HUES48 (cell line): ENCODE measurements at regions not wholly inside any gene's neighbourhood (a gene's known extent, or its start where the extent isn't known, plus 50 kb on each side); places are given as distances from the start of the nearest gene placed in this dataset.
"Not testable (repeated sequence)": the region's sequence is repeated elsewhere in the genome, so short reads cannot be mapped to it uniquely, and the experiment has no call there.

Source experiments
- H3K27ac ChIP-seq: one replicate; pipeline ENCODE4 v1.7.0; 2013; ENCODE audit warnings: low read depth, low read length, inconsistent platforms
- H3K27me3 ChIP-seq: 2 replicates; pipeline ENCODE4 v1.6.1; 2013; ENCODE audit warnings: mild to moderate bottlenecking, low read length; ENCODE audit not compliant: control insufficient read depth, insufficient read depth
- H3K36me3 ChIP-seq: 2 replicates; pipeline ENCODE4 v1.6.1; 2013; ENCODE audit warnings: low read length; ENCODE audit not compliant: control insufficient read depth, insufficient read depth
- H3K4me1 ChIP-seq: 2 replicates; pipeline ENCODE4 v1.6.1; 2013; ENCODE audit warnings: mild to moderate bottlenecking, low read length; ENCODE audit not compliant: control insufficient read depth, insufficient read depth
- H3K4me3 ChIP-seq: 2 replicates; pipeline ENCODE4 v1.5.1; 2013; ENCODE audit warnings: mild to moderate bottlenecking, low read depth, low read length
- H3K9ac ChIP-seq: 2 replicates; pipeline ENCODE4 v1.6.1; 2013; ENCODE audit warnings: mild to moderate bottlenecking, low read depth, low read length, moderate library complexity
- H3K9me3 ChIP-seq: 2 replicates; pipeline ENCODE4 v1.6.1; 2013; ENCODE audit warnings: low read length; ENCODE audit not compliant: control insufficient read depth, insufficient read depth

- Histone ChIP-seq H3K27me3 (no peaks in the 10 kb centered on the region), H3K9ac (no peak overlapping the region), H3K36me3 (no peaks in the 10 kb centered on the region), H3K27ac (no peak overlapping the region), H3K4me3 (no peak overlapping the region), H3K4me1 (no peaks in the 10 kb centered on the region), H3K9me3 (peaks cover 4% of the 10 kb centered on the region; the same call in 1 of the 2 replicates)
These were observed 777.6 kb upstream of the HS3ST5 start for GRCh38 chr6:115120391-115120790.

- no peak overlapping the region for H3K4me3 ChIP-seq
- H3K9ac ChIP-seq: no peak overlapping the region
- H3K4me1 ChIP-seq: peaks cover 4% of the 10 kb centered on the region; the same call in 1 of the 2 replicates
- H3K9me3 ChIP-seq: no peaks in the 10 kb centered on the region
- no peak overlapping the region for H3K27ac ChIP-seq
- no peaks in the 10 kb centered on the region for H3K27me3 ChIP-seq
- no peaks in the 10 kb centered on the region for H3K36me3 ChIP-seq
These were observed 748.6 kb upstream of the HS3ST5 start for GRCh38 chr6:115091461-115091860.

- no peak overlapping the region for H3K9ac ChIP-seq
These were observed 735.7 kb upstream of the HS3ST5 start for GRCh38 chr6:115078555-115078954.

GRCh38 chr6:115071962-115072361 is 729.1 kb upstream of the HS3ST5 start:
- H3K27me3 ChIP-seq: no peaks in the 10 kb centered on the region
- H3K4me3 ChIP-seq: no peak overlapping the region
- H3K9me3 ChIP-seq: peaks cover 11% of the 10 kb centered on the region
- H3K36me3 ChIP-seq: no peaks in the 10 kb centered on the region
- no peak overlapping the region for H3K27ac ChIP-seq
- H3K9ac ChIP-seq: no peak overlapping the region
- no peaks in the 10 kb centered on the region for H3K4me1 ChIP-seq

More at GRCh38 chr6:115078555-115078954, 735.7 kb upstream of the HS3ST5 start:
- Histone ChIP-seq H3K27ac (no peak overlapping the region), H3K27me3 (no peaks in the 10 kb centered on the region), H3K4me3 (no peak overlapping the region), H3K36me3 (no peaks in the 10 kb centered on the region), H3K9me3 (no peaks in the 10 kb centered on the region), H3K4me1 (no peaks in the 10 kb centered on the region)

GRCh38 chr6:115067690-115068447 is 725.0 kb upstream of the HS3ST5 start:
- Histone ChIP-seq H3K36me3 (no peaks in the 10 kb centered on the region), H3K27me3 (no peaks in the 10 kb centered on the region), H3K4me1 (no peaks in the 10 kb centered on the region), H3K4me3 (no peak overlapping the region), H3K9ac (no peak overlapping the region), H3K9me3 (peaks cover 11% of the 10 kb centered on the region), H3K27ac (no peak overlapping the region)

- Histone ChIP-seq H3K27ac (no peak overlapping the region), H3K9me3 (no peaks in the 10 kb centered on the region), H3K4me3 (no peak overlapping the region), H3K4me1 (no peaks in the 10 kb centered on the region), H3K27me3 (no peaks in the 10 kb centered on the region), H3K36me3 (no peaks in the 10 kb centered on the region), H3K9ac (no peak overlapping the region)
These were observed 721.9 kb upstream of the HS3ST5 start for GRCh38 chr6:115064680-115065079.

GRCh38 chr6:115060581-115060980 is 717.8 kb upstream of the HS3ST5 start:
- H3K36me3 ChIP-seq: no peaks in the 10 kb centered on the region
- no peaks in the 10 kb centered on the region for H3K4me1 ChIP-seq
- no peak overlapping the region for H3K27ac ChIP-seq
- no peak overlapping the region for H3K9ac ChIP-seq
- H3K27me3 ChIP-seq: peaks cover 6% of the 10 kb centered on the region; the same call in 1 of the 2 replicates
- H3K9me3 ChIP-seq: no peaks in the 10 kb centered on the region
- no peak overlapping the region for H3K4me3 ChIP-seq

GRCh38 chr6:115058414-115059211 is 715.8 kb upstream of the HS3ST5 start:
- Histone ChIP-seq H3K27me3 (peaks cover 23% of the 10 kb centered on the region), H3K36me3 (no peaks in the 10 kb centered on the region), H3K9ac (no peak overlapping the region), H3K27ac (no peak overlapping the region), H3K4me3 (no peak overlapping the region), H3K9me3 (no peaks in the 10 kb centered on the region), H3K4me1 (peaks cover 8% of the 10 kb centered on the region)

- Histone ChIP-seq H3K9me3 (no peaks in the 10 kb centered on the region), H3K27me3 (peaks cover 29% of the 10 kb centered on the region), H3K9ac (no peak overlapping the region), H3K4me3 (no peak overlapping the region), H3K4me1 (peaks cover 8% of the 10 kb centered on the region), H3K27ac (no peak overlapping the region), H3K36me3 (no peaks in the 10 kb centered on the region)
These were observed 712.8 kb upstream of the HS3ST5 start for GRCh38 chr6:115055579-115055978.

GRCh38 chr6:115054242-115054641 is 711.4 kb upstream of the HS3ST5 start:
- not testable (repeated sequence) for H3K4me1 ChIP-seq, H3K4me3 ChIP-seq, H3K9ac ChIP-seq, H3K36me3 ChIP-seq, H3K9me3 ChIP-seq
- Histone ChIP-seq H3K27me3 (peaks cover 29% of the 10 kb centered on the region), H3K27ac (peak overlapping the region; percentile 30)
